EH (cell line): ENCODE measurements at regions not wholly inside any gene's neighbourhood (a gene's known extent, or its start where the extent isn't known, plus 50 kb on each side); places are given as distances from the start of the nearest gene placed in this dataset.
"Not testable (repeated sequence)": the region's sequence is repeated elsewhere in the genome, so short reads cannot be mapped to it uniquely, and the experiment has no call there.

Experiments used
- DNase-seq: peaks from one replicate; pipeline ENCODE4 v3.0.0-alpha.2; 2015; ENCODE audit warnings: low read depth

DNA sequence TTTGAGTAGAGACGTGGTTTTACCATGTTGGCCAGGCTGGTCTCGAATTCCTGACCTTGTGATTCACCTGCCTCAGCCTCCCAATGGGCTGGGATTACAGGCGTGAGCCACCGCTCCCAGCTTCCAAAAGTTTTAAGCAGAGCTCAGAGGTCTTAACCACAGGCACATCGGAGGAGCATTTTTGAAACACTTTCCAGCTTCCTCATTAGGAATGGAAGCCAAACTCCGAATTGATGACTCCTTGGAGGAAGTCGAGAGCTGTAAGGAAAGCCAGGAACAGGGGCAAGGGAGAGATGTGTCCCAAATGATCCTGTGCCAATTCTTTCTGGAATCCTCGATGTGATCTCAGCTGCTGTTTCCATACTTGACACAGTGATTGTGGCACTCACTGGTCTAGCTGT lies 56.2 kb upstream of the CCZ1B start:
- DNase-seq: peak; percentile 79

- DNase-seq: not testable (repeated sequence)
Measured at GRCh38 chr7:6883756-6884155, 57.7 kb upstream of the CCZ1B start.

- no peak for DNase-seq
Measured at GRCh38 chr7:6886198-6886597, 60.1 kb upstream of the CCZ1B start.

DNA sequence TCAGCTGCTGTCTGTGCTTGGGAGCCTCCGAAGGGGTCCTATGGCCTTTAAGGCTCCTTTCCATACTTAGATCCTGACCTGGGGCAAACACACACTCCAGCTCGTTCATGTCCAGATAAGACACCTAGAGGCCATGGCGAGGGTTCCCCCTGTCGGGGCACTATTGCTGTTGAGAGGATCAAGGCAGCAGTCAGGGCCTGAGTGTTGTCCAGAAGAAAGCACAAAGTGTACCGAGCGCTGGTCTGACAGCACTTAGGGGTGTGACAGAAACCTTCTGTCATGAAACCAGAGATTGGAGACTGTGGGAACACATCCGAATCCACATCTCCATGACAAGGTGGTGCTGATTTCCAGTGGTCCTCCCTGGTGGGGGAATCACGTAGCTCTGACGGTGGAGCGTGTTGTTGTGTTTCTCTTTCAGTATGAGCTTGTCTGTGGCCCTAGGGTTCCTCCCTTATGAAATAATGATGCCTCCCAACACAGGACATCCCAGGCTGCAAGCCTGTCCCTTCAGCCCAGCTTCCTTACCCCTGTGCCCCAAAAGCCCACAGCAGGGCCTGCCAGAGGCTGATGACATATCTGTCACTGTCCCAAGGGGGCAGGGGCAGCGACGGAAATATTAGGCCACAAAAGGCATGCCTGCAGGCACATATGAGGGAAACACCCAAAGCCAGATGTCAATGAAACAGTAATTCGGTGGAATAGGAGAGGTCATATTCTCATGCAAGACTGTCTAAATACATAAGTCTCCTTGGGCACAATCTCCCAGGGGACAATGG lies 62.4 kb upstream of the CCZ1B start:
- not testable (repeated sequence) for DNase-seq

DNA sequence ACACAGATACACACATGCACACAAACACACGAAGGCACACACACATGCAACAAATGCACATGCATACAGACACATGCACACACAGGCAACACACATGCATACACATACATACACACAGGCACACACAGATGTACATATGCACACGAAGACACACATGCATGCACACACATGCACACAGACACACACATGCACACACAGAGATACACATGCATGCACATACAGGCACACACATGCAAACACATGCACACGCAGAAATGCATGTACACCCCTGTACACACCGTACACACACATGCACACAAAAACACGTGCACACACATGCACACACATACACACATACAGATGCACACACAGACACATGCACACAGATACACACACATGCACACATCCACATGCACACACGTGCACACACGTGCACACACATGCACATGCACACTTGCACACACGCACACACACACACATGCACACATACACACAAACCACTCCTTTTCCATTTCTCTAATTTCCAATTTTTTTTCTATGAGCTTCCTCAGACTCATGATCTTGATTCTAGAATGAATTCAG lies 63.3 kb upstream of the CCZ1B start:
- DNase-seq: no peak

- not testable (repeated sequence) for DNase-seq
Measured at GRCh38 chr7:6902097-6902518, 76.0 kb upstream of the CCZ1B start.

DNA sequence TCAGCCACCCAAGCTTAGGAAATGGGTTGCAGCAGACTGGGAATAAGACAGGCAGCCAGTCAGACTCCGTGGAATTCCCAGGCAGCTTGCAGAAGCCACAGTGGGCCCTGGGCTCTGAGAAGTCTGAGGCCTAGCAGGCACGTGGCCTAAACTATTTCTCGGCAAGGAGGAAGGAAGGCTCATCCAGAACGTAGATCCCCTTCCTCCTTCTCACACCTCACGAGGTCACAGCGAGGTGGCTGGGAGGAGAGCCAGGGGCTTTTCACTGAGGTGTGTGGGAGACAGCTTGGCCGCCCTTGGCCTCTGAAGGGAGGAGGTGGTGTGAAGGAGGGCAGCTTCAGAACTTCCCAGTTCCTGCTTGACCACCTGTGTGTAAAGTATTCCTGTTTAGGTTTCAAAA lies 77.2 kb upstream of the CCZ1B start:
- DNase-seq: not testable (repeated sequence)

DNA sequence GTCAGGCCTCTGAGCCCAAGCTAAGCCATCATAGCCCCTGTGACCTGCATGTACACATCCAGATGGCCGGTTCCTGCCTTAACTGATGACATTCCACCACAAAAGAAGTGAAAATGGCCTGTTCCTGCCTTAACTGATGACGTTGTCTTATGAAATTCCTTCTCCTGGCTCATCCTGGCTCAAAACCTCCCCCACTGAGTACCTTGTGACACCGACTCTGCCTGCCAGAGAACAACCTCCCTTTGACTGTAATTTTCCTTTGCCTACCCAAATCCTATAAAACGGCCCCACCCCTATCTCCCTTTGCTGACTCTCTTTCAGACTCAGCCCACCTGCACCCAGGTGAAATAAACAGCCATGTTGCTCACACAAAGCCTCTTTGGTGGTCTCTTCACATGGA lies 77.7 kb upstream of the CCZ1B start:
- not testable (repeated sequence) for DNase-seq

- no peak for DNase-seq
Measured at GRCh38 chr7:6917258-6917657, 91.2 kb upstream of the CCZ1B start.

GRCh38 chr7:6919169-6919568 lies 93.1 kb upstream of the CCZ1B start:
- not testable (repeated sequence) for DNase-seq

DNA sequence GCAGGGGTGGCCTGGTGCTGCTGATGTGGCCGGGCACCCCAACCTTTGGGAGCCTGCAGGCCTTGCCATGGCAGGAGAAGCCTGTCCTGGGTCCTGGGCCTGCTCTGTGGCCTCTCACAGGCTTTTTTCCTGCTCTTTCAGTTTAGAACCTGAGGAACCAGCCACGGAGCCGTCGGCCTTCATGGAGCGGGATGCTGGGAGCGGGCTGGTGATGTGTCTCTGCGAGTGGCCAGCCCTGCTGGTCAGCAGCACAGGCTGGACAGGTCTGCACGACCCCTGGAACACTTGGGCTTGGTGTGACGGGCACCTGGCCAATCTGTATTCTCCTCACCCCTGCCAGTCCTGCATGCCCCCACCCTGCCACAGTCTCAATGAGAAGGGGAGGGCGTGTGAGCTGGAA lies 98.4 kb upstream of the CCZ1B start:
- not testable (repeated sequence) for DNase-seq

DNA sequence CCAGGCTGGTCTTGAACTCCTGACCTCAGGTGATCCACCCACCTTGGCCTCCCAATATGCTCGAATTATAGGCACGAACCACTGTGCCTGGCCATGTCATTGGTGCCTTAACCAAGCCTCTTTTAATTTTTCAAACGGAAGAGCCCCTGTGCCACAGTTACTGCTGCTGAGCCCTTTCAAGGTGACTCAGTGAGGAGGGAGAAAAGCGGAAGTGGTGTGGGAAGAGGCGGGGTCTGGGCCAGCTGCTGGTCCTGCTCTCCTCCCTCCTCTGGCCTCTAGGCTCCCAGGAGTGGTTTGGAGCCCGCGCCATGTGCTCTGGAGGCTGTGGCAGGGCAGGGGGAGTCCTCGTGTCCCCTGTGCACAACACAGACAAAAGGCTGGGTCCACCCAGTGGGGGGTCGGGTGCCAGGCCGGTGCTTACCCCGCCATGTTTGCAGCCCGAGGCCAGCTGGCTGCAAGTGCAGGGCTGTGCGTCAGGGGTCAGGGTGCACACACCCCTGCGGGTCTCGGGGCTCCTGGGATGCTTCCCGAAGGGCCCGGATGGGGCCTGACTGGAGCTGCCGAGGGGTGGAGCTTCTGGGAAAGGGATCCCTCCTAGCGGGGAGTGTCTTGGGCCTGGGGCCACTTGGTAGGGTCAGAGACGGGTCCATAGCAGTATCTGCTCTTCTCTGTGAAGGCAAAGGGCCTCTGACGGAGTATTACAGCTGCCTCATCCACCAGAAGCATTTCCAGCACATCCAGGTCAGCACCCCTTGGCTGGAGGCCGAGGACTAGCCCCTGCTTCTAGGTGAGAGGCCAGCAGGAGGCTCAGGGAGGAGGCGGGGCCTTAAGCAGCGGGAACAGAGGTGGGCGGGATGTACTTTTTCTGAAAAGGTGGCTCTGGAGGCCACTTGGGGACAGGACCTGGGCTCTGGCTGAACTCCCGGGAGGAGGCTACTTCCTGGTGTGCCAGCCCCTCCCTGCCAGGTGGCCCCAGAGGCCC lies 100.4 kb upstream of the CCZ1B start:
- DNase-seq: not testable (repeated sequence)

GRCh38 chr7:6927643-6928042 lies 101.6 kb upstream of the CCZ1B start:
- DNase-seq: not testable (repeated sequence)

GRCh38 chr7:6929588-6929987 lies 103.5 kb upstream of the CCZ1B start:
- not testable (repeated sequence) for DNase-seq

DNA sequence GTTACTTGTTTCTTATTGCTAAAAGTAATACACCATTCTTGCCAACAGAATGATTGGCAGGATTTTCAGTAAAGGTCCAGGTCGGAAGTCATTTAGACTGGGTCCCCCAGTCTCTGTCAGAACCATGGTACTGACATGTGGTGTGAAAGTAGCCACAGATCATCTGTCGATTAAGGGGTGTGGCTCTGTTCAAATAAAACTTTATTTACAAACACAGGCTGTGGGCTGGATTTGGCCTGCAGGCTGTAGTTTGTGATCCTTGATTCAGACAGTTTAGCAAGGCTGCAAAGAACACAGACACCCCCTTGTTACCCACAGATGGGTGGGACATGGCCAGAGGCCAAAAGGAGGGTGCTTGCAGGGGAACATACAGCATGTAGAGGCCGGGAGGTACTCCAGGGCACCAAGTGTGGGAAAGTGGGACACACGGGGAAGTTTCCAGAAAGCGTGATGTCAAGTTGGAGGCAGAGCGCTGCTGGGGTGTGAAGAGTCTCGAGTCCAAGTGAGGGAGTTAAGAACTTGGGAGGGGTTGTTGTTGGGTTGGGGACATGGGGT lies 104.1 kb upstream of the CCZ1B start:
- DNase-seq: not testable (repeated sequence)

- peak; percentile 9 for DNase-seq
Measured at GRCh38 chr7:6930787-6931186, 104.7 kb upstream of the CCZ1B start.

DNA sequence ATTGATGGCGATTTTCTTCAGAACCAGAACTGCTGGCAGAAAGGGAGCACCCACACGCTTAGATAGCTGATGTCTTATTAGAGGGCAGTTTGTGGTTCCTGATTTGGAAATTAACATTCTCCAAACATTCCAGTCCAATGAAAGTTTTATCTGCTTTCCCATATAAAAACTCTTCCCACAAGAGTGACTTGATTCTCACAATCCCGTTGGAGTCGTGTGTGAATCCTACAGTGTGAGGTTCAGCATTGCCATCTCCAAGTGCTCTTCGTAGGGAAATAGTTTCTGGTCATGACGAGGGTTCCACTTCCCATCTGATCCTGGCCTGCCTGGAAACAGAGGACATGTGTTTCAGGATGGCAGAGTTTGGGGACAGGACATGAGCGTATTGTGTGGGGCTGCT lies 105.4 kb upstream of the CCZ1B start:
- DNase-seq: peak; percentile 51

- DNase-seq: not testable (repeated sequence)
Measured at GRCh38 chr7:6933954-6934632, 108.0 kb upstream of the CCZ1B start.

DNA sequence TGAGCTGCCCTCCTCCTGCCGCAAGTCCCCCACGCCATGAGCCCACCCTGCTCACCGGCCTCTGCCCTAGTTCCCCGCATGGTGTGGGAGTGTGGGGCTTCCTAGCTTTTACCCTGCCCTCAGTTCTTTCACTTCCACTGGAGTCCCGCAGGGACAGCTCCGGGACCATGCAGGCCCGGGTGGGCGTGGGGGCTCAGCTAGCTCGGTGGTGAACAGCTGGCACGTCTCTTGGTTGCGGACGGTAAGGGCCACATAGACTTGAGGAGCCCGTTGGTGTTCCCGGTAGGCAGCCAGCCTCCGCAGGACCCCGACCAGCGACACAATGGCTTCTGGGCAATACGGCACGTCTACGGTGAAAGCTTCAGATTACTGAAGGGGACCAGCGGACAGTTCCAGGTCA lies 108.9 kb upstream of the CCZ1B start:
- no peak for DNase-seq

- DNase-seq: peak; percentile 37
Measured at GRCh38 chr7:6936626-6937025, 110.6 kb upstream of the CCZ1B start.

DNA sequence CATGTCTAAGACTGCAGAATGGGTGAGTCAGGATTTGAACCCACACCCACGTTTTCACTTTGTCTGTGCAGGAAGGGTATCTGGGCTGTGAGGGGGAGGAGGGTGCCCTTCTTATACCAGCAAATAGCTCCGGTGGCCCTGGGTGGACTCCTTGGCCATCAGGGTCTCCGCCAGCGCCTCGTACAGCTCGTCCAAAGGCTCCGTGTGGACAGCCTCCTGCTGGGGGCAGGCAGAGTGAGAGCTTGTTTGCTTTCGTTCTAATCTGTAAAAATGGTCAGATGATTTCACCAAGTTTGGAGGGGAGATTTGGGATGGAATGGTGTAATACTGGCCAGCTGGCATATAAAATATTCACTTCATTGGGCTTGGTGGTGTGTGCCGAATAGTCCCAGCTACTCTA lies 111.7 kb upstream of the CCZ1B start:
- DNase-seq: not testable (repeated sequence)

GRCh38 chr7:6938284-6938683 lies 112.2 kb upstream of the CCZ1B start:
- peak; percentile 23 for DNase-seq
